COLO668 (cell line): ENCODE measurements at regions not wholly inside any gene's neighbourhood (a gene's known extent, or its start where the extent isn't known, plus 50 kb on each side); places are given as distances from the start of the nearest gene placed in this dataset.

Experiments
- DNase-seq: peaks from one replicate; lab custom pipeline; 2025; ENCODE audit not compliant: unreplicated experiment; lab: John Stamatoyannopoulos, UW

- no peak for DNase-seq
These were observed 296.8 kb downstream of the SMARCA2 start for GRCh38 chr9:2311920-2312319.

- DNase-seq, result no peak
These were observed 298.4 kb downstream of the SMARCA2 start for GRCh38 chr9:2313512-2313911.

DNA sequence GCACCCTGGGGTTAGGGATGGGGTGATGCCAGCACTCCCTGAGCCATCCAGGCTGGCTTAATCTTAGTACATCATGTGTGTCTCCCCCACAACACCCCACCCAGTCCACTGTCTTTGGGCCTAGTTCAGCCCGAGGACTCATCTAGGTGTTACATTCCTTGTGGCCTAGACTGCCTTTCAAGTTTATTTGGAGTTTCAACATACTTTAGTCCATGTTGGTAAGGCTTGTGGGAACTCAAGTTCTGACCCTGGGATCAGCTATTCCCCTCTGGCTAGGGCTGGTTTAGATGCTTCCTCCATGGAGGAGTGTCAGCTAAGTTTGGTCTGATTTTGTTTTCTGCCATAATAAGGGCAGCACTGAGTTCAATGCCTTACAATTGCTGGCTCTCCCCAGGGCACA, 302.4 kb downstream of the SMARCA2 start:
- DNase-seq, result no peak

- no peak for DNase-seq
These were observed 302.2 kb upstream of the VLDLR start for GRCh38 chr9:2319421-2319820.

DNA sequence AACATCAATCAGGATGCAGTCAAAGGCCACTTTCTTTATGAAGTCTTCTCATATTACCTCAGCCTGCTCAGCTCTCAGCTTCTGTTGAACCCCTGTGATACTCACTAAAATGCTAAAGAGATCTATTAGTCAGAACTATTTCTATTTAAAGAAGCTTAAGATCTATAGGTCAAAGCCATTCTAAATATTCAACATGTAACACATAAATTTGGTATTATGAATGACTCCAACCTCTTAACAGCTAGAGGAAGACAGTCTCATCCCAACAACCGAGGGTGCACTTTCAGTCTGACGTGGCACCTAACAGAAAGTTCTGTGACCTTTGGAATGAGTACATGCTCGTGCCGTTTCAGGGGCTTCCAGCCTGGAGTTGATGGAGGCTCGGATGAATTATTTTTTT, 301.5 kb upstream of the VLDLR start:
- no peak for DNase-seq

- no peak for DNase-seq
These were observed 301.0 kb upstream of the VLDLR start for GRCh38 chr9:2320632-2321031.

- DNase-seq, result no peak
These were observed 300.0 kb upstream of the VLDLR start for GRCh38 chr9:2321523-2322148.

GRCh38 chr9:2324742-2325141, 296.8 kb upstream of the VLDLR start:
- DNase-seq, result no peak

DNA sequence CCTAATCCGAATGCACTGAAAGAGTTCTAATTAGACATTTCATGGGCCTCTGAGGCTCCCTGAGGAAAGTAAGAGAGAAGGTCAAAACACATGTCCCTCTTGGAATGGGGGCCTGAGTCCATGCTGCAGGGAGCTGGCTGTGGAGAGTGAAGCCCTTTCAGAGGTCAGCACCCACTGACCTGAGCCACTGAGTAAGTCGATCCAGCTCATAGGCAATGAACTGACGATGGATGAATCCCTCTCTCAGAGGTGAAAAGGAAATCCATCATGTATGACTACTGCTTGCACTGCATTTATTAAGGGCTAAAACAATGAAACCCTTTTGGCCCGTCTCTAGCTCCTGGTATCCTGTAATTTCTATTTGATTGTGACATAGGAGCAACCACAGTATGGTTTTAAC, 288.9 kb upstream of the VLDLR start:
- no peak for DNase-seq

DNA sequence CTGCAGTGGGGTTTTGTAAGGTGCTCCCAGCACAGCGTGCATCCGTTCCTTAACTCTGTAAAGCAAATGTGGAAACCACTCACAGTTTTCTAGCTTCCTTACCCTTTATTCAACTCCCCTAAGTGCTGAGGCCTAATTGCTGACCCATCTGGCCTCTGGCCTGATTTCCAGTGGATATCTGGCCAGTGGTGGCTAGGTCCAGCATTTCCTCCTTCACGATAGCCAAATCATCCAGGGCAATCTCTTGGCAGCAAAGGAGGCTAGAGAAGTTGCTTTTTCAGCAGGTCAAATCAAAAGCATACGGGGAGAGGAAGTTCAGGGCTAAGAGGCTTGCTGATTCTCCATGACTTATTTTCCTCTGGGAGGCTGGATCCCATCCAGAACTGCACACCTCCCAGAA, 286.3 kb upstream of the VLDLR start:
- no peak for DNase-seq

DNA sequence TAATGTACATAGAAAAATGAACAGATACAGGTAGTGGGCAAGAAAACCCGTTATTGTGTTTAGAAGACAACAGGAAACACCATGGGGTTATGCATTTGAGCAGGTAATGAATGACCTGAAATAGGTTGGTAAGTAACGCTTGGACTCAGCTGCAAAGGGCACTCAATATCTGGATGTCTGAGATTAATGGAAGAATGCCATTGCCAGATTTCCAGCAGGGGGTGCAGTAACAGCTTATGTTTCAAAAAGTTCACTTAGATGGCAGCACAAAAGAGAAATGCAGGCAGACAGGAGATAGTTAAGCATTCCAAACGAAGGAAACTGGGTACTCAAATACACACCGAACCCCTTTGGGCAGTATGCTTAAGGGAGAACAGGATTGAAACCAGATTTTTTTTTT, 285.5 kb upstream of the VLDLR start:
- DNase-seq, result no peak

- DNase-seq, result no peak
These were observed 284.5 kb upstream of the VLDLR start for GRCh38 chr9:2337131-2337530.

GRCh38 chr9:2337627-2338026, 284.0 kb upstream of the VLDLR start:
- no peak for DNase-seq

DNA sequence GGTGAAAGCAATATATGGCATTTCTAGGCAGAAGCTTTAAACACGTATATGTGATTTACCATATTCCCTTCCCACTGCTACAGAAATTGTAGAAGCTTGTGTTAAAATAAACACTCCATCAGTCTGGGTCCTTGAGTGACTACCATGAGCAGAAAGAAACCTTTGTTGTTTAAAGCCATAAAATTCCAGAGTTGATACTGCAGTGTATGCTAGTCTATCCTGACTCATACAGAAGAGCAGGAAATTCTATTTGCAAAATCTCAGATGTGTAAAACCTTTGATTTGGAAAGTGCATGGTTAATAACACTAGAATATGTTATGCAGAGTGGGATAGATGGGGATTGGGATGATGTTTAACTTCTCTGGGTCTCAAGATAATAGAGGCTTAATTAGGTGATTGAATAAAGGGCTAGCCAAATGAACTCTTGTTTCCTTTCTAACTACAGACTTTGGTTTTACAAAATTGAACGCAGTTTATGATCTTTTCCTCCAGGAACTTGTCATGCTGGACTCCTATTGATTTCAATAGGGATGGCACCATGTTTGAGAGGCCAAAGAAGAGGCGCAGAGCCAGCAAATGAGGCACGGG, 282.7 kb upstream of the VLDLR start:
- no peak for DNase-seq

DNA sequence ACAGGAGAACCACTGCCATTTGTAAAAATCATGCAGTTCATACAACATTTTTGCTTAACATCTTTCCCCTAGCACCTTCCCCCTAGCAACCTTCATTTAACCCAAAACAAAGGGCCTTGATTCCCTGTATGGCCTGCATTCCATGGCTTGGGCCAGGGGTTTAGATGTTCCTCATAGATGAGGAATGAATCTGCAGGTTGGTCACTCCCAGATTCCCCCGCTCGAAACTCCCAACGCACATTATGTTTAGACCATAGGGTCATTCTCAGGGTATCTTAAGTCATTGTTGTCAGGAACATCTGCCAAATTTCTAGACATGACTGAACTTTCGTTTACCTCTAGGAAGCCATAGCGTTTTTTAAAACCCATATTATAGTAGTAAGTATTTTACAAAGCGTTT, 282.2 kb upstream of the VLDLR start:
- no peak for DNase-seq

GRCh38 chr9:2340046-2340760, 281.4 kb upstream of the VLDLR start:
- no peak for DNase-seq

GRCh38 chr9:2341126-2341525, 280.5 kb upstream of the VLDLR start:
- no peak for DNase-seq

GRCh38 chr9:2341956-2342355, 279.6 kb upstream of the VLDLR start:
- no peak for DNase-seq

DNA sequence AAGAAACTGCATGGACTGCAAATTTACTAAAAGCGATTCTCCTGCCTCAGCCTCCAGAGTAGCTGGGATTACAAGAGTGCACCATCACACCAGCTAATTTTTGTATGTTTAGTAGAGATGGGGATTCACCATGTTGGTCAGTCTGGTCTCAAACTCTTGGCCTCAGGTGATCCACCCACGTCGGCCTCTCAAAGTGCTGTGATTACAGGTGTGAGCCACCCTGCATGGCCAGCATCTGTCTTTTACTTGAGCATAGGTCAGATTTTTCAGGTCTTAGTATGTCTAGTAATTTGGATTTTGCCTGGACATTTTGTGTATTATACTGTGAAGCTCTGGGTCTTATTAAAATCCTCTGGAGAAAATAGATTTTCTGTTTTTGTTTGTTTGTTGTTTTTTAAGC, 277.8 kb upstream of the VLDLR start:
- no peak for DNase-seq

DNA sequence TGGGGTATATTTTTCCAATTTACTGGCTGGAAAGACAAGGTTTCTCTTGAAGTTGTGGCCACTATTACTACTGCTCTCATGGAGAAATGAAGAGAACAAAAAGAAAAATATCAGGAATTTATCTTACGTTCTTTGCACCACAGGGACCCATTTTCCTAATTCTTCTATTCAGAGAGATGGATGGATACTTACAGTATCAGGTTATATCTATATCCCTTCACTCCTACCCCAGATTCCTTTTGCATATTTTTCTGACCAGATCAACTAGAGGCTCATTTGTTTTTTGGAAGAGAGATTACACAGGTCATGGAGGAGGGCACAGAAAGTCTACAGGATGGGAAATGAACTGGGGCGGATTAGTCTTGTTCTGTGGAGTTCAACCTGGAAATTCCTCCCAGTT, 277.2 kb upstream of the VLDLR start:
- no peak for DNase-seq

DNA sequence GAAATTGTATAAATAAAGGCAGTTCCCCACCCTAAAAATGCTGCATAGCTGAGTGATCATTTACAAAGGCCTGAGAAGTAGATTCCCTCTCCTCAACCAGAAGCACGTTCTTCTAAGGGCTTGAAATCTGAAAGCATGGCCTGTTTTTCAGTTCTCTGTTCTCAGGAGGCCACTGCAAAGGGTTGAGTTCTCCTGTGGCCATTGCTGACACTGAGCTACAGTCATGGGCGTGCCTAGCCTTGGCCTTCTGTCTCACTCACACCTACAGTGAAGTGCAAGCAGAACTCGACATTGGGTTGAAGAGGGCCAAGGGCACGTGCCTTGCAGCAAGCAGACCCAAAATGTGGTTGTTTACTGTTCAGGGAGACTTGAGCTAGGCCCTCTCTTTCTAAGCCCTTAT, 276.6 kb upstream of the VLDLR start:
- DNase-seq, result no peak

DNA sequence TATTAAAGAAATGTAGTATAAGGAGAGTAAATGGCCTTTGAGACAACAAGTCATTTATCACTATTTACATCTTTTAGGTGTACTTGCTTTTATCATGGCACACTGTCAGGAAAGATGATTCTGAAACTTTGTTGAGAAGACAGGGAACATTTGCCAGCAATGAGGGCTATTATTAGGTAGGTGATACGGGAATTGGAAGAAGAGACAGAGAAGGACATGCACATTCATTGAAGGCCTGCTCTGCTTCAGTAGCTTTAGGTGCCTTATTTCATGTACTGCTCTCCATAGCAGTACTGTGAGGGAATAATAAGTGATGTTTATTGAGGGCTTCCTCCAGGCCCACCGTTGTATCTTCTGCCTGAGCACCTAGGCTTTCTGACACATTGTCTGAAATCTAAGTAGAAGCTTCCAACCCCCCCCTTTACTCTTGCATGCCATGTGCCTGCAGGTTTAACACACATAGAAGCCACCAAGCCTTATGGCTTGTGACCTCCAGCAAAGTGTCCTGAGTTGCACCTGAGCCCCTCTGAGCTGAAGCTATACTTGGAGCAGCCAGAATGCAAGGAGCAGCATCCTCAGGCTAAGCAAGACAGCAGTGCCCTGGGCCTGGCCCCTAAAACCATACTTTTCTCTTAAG, 275.2 kb upstream of the VLDLR start:
- DNase-seq, result no peak
